Loucy (cell line): ENCODE measurements at regions not wholly inside any gene's neighbourhood (a gene's known extent, or its start where the extent isn't known, plus 50 kb on each side); places are given as distances from the start of the nearest gene placed in this dataset.

ENCODE experiments used
- EZH2phosphoT487 ChIP-seq: fragments of 200-600 bp; IDR thresholded peaks from 2 replicates; pipeline ENCODE4 v1.6.1; 2018; ENCODE audit warnings: antibody characterized with exemption, mild to moderate bottlenecking, moderate library complexity, borderline replicate concordance
- TF ChIP-seq, protein P1 (sequence below): fragments of 200-600 bp; sonication (generic); conservative IDR thresholded peaks from 2 replicates; pipeline ENCODE4 v1.5.1; 2014; ENCODE audit warnings: mild to moderate bottlenecking, antibody characterized with exemption, low read length

- TF ChIP-seq, protein P1, sequence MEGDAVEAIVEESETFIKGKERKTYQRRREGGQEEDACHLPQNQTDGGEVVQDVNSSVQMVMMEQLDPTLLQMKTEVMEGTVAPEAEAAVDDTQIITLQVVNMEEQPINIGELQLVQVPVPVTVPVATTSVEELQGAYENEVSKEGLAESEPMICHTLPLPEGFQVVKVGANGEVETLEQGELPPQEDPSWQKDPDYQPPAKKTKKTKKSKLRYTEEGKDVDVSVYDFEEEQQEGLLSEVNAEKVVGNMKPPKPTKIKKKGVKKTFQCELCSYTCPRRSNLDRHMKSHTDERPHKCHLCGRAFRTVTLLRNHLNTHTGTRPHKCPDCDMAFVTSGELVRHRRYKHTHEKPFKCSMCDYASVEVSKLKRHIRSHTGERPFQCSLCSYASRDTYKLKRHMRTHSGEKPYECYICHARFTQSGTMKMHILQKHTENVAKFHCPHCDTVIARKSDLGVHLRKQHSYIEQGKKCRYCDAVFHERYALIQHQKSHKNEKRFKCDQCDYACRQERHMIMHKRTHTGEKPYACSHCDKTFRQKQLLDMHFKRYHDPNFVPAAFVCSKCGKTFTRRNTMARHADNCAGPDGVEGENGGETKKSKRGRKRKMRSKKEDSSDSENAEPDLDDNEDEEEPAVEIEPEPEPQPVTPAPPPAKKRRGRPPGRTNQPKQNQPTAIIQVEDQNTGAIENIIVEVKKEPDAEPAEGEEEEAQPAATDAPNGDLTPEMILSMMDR = no peak
- no peak for TF ChIP-seq EZH2phosphoT487
Measured at GRCh38 chr2:175293776-175294175, 112.3 kb upstream of the ATP5MC3 start.
